Left ventricle myocardium inferior (tissue), 1 donor: ENCODE measurements at regions not wholly inside any gene's neighbourhood (a gene's known extent, or its start where the extent isn't known, plus 50 kb on each side); places are given as distances from the start of the nearest gene placed in this dataset.

Experiments
- DNase-seq: peaks from one replicate; pipeline ENCODE4 v3.0.0-alpha.2; 2020
- H3K27ac ChIP-seq: fragments of 200-600 bp; replicated peaks from 2 replicates; pipeline ENCODE4 v1.8.0; 2021
- H3K27me3 ChIP-seq: fragments of 200-600 bp; 2 replicates; pipeline ENCODE4 v1.8.0; 2021; ENCODE audit warnings: low read depth
- H3K36me3 ChIP-seq: fragments of 200-600 bp; 2 replicates; pipeline ENCODE4 v1.8.0; 2021
- H3K4me1 ChIP-seq: fragments of 200-600 bp; 2 replicates; pipeline ENCODE4 v1.8.0; 2021
- H3K4me3 ChIP-seq: fragments of 200-600 bp; 2 replicates; pipeline ENCODE4 v1.8.0; 2021; ENCODE audit warnings: mild to moderate bottlenecking, moderate library complexity
- H3K9me3 ChIP-seq: fragments of 200-600 bp; replicated peaks from 2 replicates; pipeline ENCODE4 v1.8.0; 2021
- CTCF ChIP-seq: fragments of 200-600 bp; IDR thresholded peaks from 2 replicates; pipeline ENCODE4 v1.8.0; 2021; ENCODE audit warnings: antibody characterized with exemption, mild to moderate bottlenecking, borderline replicate concordance
- intact Hi-C: fragments of 100-400 bp; cut with micrococcal nuclease; formaldehyde crosslinking; loops from one replicate; pipeline ENCODE4 v1.11.0; 2022
- donor health status: DM: no; HTN: yes; CAD: no; lungs with severe emphysema.

- intact Hi-C loops, result no loop called here
- Histone ChIP-seq H3K4me1 (no peaks in the 10 kb centered on the region), H3K27ac (no peak overlapping the region), H3K36me3 (no peaks in the 10 kb centered on the region), H3K27me3 (no peaks in the 10 kb centered on the region), H3K4me3 (no peak overlapping the region), H3K9me3 (peaks cover 4% of the 10 kb centered on the region)
- TF ChIP-seq CTCF, result no peak
- no peak for DNase-seq
Observed at GRCh38 chr18:2035056-2035455, 536.2 kb downstream of the METTL4 start.

GRCh38 chr18:2036086-2036485 is 535.2 kb downstream of the METTL4 start:
- H3K4me1 ChIP-seq, result no peaks in the 10 kb centered on the region
- H3K4me3 ChIP-seq, result no peak overlapping the region
- H3K27me3 ChIP-seq, result no peaks in the 10 kb centered on the region
- H3K36me3 ChIP-seq, result no peaks in the 10 kb centered on the region
- no peak overlapping the region for H3K27ac ChIP-seq
- TF ChIP-seq CTCF, result no peak
- DNase-seq, result no peak
- peaks cover 11% of the 10 kb centered on the region for H3K9me3 ChIP-seq
- intact Hi-C loops, result no loop called here

GRCh38 chr18:2040279-2040678 is 531.0 kb downstream of the METTL4 start:
- no peaks in the 10 kb centered on the region for H3K36me3 ChIP-seq
- intact Hi-C loops, result no loop called here
- DNase-seq, result no peak
- peaks cover 12% of the 10 kb centered on the region for H3K9me3 ChIP-seq
- no peaks in the 10 kb centered on the region for H3K4me1 ChIP-seq
- H3K4me3 ChIP-seq, result no peak overlapping the region
- TF ChIP-seq CTCF, result no peak
- H3K27me3 ChIP-seq, result no peaks in the 10 kb centered on the region
- H3K27ac ChIP-seq, result no peak overlapping the region

- Histone ChIP-seq H3K36me3 (no peaks in the 10 kb centered on the region), H3K4me3 (no peak overlapping the region), H3K4me1 (peaks cover 8% of the 10 kb centered on the region), H3K9me3 (peaks cover 16% of the 10 kb centered on the region), H3K27me3 (no peaks in the 10 kb centered on the region), H3K27ac (no peak overlapping the region)
- intact Hi-C loops, result no loop called here
- TF ChIP-seq CTCF, result no peak
- DNase-seq, result no peak
Observed at GRCh38 chr18:2049986-2050385, 521.3 kb downstream of the METTL4 start.

- no peaks in the 10 kb centered on the region for H3K36me3 ChIP-seq
- H3K4me1 ChIP-seq, result peaks cover 8% of the 10 kb centered on the region
- H3K4me3 ChIP-seq, result no peak overlapping the region
- H3K27ac ChIP-seq, result no peak overlapping the region
- TF ChIP-seq CTCF, result no peak
- H3K9me3 ChIP-seq, result peaks cover 10% of the 10 kb centered on the region
- H3K27me3 ChIP-seq, result no peaks in the 10 kb centered on the region
- intact Hi-C loops, result no loop called here
- DNase-seq, result no peak
Observed at GRCh38 chr18:2050702-2051201, 520.6 kb downstream of the METTL4 start.
